B cell (primary cell): ENCODE measurements at regions not wholly inside any gene's neighbourhood (a gene's known extent, or its start where the extent isn't known, plus 50 kb on each side); places are given as distances from the start of the nearest gene placed in this dataset.

ENCODE experiments used
- EZH2 ChIP-seq: IDR thresholded peaks from 2 replicates; pipeline ENCODE4 v1.6.1; 2012; ENCODE audit warnings: borderline replicate concordance, low read depth, mild to moderate bottlenecking, moderate library complexity, low read length; ENCODE audit not compliant: insufficient read depth, poor library complexity, severe bottlenecking
- TF ChIP-seq, protein P1 (sequence below): fragments of 200-600 bp; IDR thresholded peaks from one replicate; pipeline ENCODE4 v1.8.0; 2022; ENCODE audit warnings: antibody characterized with exemption, mild to moderate bottlenecking

DNA sequence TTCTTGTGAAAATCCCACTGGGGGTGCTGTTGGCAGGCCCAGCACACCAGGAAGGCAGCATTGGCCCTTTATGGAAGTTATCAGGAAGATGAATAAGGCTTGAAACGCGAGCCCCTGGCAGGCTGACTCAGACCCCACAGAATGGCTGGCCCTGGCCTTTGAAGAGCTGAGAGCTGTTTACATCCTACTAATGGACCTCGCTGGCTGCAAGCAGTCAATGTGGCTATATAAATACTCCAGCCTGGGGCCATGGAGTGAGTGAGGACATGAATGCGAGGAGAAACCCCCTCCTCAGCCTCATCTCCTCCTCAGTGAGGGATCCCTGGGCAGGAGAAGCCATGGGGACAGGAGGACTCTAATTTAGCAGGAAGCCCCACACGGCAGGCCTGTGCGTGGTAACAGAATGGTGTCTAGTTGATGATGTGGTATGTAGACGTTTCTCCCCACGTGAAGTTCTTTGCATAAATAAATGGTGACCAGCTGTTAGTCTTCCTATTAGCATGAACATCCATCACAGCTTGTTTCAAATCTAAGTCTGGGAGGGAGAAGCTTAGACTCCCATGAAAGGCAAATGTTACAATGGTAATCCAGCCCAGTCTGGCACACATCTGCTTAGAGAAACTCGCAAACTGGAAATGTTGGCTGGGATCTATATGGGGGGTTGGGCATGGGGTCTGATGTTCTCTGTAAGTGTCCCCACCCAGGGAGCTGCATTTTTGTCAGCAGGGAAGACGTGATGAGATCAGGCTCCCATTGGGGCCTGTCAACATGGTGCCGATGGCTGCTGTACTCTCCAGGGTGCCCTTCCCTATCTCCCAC is 175.1 kb upstream of the PITX1 start:
- TF ChIP-seq, protein P1, sequence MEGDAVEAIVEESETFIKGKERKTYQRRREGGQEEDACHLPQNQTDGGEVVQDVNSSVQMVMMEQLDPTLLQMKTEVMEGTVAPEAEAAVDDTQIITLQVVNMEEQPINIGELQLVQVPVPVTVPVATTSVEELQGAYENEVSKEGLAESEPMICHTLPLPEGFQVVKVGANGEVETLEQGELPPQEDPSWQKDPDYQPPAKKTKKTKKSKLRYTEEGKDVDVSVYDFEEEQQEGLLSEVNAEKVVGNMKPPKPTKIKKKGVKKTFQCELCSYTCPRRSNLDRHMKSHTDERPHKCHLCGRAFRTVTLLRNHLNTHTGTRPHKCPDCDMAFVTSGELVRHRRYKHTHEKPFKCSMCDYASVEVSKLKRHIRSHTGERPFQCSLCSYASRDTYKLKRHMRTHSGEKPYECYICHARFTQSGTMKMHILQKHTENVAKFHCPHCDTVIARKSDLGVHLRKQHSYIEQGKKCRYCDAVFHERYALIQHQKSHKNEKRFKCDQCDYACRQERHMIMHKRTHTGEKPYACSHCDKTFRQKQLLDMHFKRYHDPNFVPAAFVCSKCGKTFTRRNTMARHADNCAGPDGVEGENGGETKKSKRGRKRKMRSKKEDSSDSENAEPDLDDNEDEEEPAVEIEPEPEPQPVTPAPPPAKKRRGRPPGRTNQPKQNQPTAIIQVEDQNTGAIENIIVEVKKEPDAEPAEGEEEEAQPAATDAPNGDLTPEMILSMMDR: no peak
- TF ChIP-seq EZH2: no peak
